ENCODE measurements at regions not wholly inside any gene's neighbourhood (a gene's known extent, or its start where the extent isn't known, plus 50 kb on each side); places are given as distances from the start of the nearest gene placed in this dataset.

DNA sequence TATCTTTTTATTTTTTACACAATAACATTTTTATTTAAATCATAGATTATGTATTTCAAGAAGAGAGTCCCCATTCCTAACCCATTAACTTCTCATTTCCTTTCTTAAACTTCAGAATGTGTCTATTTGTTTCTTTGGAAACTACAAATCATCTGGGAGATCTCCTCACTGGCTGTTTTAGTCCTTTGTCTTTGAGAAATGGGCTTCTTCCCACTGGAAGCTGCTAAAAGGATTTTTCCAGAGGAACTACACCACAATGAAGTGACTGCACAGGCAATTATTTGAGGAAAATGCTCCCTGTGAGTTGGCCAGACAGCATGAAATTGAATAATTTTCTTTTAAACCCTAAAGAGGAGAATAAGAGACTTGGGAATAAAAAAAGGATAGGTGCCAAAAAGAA is 119.1 kb downstream of the TENT5A start:
- TF ChIP-seq SIN3A (IDR thresholded peaks at IDR 0.05; ENCODE audit: borderline replicate concordance, insufficient read depth, low read depth, low read length) (no peak), POLR2AphosphoS5 (IDR thresholded peaks at IDR 0.05; ENCODE audit: low read depth, low read length) (no peak), REST (IDR thresholded peaks at IDR 0.05; ENCODE audit: insufficient read depth in 1 of 2, low read depth in 2 of 2, low read length in 1 of 2) (no peak), TCF7L2 (IDR thresholded peaks at IDR 0.05; ENCODE audit: low read depth, low read length) (no peak)
- TF ChIP-seq, protein P1, sequence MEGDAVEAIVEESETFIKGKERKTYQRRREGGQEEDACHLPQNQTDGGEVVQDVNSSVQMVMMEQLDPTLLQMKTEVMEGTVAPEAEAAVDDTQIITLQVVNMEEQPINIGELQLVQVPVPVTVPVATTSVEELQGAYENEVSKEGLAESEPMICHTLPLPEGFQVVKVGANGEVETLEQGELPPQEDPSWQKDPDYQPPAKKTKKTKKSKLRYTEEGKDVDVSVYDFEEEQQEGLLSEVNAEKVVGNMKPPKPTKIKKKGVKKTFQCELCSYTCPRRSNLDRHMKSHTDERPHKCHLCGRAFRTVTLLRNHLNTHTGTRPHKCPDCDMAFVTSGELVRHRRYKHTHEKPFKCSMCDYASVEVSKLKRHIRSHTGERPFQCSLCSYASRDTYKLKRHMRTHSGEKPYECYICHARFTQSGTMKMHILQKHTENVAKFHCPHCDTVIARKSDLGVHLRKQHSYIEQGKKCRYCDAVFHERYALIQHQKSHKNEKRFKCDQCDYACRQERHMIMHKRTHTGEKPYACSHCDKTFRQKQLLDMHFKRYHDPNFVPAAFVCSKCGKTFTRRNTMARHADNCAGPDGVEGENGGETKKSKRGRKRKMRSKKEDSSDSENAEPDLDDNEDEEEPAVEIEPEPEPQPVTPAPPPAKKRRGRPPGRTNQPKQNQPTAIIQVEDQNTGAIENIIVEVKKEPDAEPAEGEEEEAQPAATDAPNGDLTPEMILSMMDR (IDR thresholded peaks at IDR 0.05), result no peak
- no peak for DNase-seq (ENCODE audit: low read depth, low spot score)
- Histone ChIP-seq H3K4me1 (ENCODE audit: control insufficient read depth, insufficient read depth, low read length) (no peaks in the 10 kb centered on the region), H3K27ac (ENCODE audit: low read length) (no peak overlapping the region), H3K27me3 (ENCODE audit: control insufficient read depth, insufficient read depth, low read length) (no peaks in the 10 kb centered on the region), H3K4me3 (ENCODE audit: low read depth in 2 of 2, low read length in 2 of 2) (no peak overlapping the region), H3K9me3 (ENCODE audit: control insufficient read depth, insufficient read depth, low read depth, low read length) (peaks cover 15% of the 10 kb centered on the region), H3K36me3 (ENCODE audit: control insufficient read depth, insufficient read depth, low read length) (no peaks in the 10 kb centered on the region)
- POLR2A ChIA-PET, result no interaction called here
- in situ Hi-C loops (cut with HindIII; ENCODE audit: low pct_unique_long_range_greater_than_20kb, low sequenced_read_pairs) (no loop called here), intact Hi-C loops (cut with micrococcal nuclease; ENCODE audit: unreplicated experiment) (no loop called here)
- no TSS peak for BruUV-seq (replicated peaks)
- no peak for ATAC-seq
- CTCF ChIA-PET, result no interaction called here

GRCh38 chr6:81630719-81631118 is 121.8 kb downstream of the TENT5A start:
- in situ Hi-C loops (cut with HindIII; ENCODE audit: low pct_unique_long_range_greater_than_20kb, low sequenced_read_pairs) (no loop called here), intact Hi-C loops (cut with micrococcal nuclease; ENCODE audit: unreplicated experiment) (no loop called here)
- ChIA-PET CTCF (no interaction called here), POLR2A (no interaction called here)
- no peaks in the 10 kb centered on the region for H3K36me3 ChIP-seq (ENCODE audit: control insufficient read depth, insufficient read depth, low read length)
- H3K9me3 ChIP-seq (ENCODE audit: control insufficient read depth, insufficient read depth, low read depth, low read length), result peaks cover 15% of the 10 kb centered on the region
- no peaks in the 10 kb centered on the region for H3K4me1 ChIP-seq (ENCODE audit: control insufficient read depth, insufficient read depth, low read length)
- DNase-seq (ENCODE audit: low read depth, low spot score) (no peak), ATAC-seq (no peak)
- H3K4me3 ChIP-seq (ENCODE audit: low read depth in 2 of 2, low read length in 2 of 2), result no peak overlapping the region
- H3K27me3 ChIP-seq (ENCODE audit: control insufficient read depth, insufficient read depth, low read length), result no peaks in the 10 kb centered on the region
- BruUV-seq (replicated peaks), result no TSS peak
- TF ChIP-seq SIN3A (IDR thresholded peaks at IDR 0.05; ENCODE audit: borderline replicate concordance, insufficient read depth, low read depth, low read length) (no peak), POLR2AphosphoS5 (IDR thresholded peaks at IDR 0.05; ENCODE audit: low read depth, low read length) (no peak), REST (IDR thresholded peaks at IDR 0.05; ENCODE audit: insufficient read depth in 1 of 2, low read depth in 2 of 2, low read length in 1 of 2) (no peak), TCF7L2 (IDR thresholded peaks at IDR 0.05; ENCODE audit: low read depth, low read length) (no peak)
- TF ChIP-seq, protein P1 (IDR thresholded peaks at IDR 0.05), result no peak
- H3K27ac ChIP-seq (ENCODE audit: low read length), result no peak overlapping the region
